Erythroblast (primary cell): ENCODE measurements at regions not wholly inside any gene's neighbourhood (a gene's known extent, or its start where the extent isn't known, plus 50 kb on each side); places are given as distances from the start of the nearest gene placed in this dataset.
"Not testable (repeated sequence)": the region's sequence is repeated elsewhere in the genome, so short reads cannot be mapped to it uniquely, and the experiment has no call there.

Source experiments
- GATA1 ChIP-seq: IDR thresholded peaks from 2 replicates; pipeline ENCODE4 v1.6.1; 2011; ENCODE audit warnings: low read depth, mild to moderate bottlenecking, control low read depth, low read length, moderate library complexity
- POLR2A ChIP-seq: IDR thresholded peaks from 2 replicates; pipeline ENCODE4 v1.6.1; 2011; ENCODE audit warnings: mild to moderate bottlenecking, low read length

DNA sequence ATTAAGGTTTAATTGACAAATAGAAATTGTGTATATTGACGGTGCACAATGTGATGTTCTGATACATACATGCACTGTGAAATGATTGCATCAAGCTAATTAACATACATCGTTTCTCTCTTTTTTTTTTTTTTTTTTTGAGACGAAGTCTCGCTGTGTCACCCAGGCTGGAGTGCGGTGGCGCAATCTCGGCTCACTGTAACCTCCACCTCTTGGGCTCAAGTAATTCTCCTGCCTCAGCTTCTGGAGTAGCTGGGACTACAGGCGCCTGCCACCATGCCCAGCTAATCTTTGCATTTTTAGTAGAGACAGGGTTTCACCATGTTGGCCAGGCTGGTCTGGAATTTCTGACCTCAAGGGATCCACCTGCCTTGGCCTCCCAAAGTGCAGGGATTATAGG lies 69.9 kb upstream of the JCAD start:
- not testable (repeated sequence) for TF ChIP-seq POLR2A, GATA1
